ENCODE measurements at regions not wholly inside any gene's neighbourhood (a gene's known extent, or its start where the extent isn't known, plus 50 kb on each side); places are given as distances from the start of the nearest gene placed in this dataset.

- no peak for DNase-seq (ENCODE audit: low read depth in 2 of 2)
Measured at GRCh38 chrX:39591099-39591498, 506.7 kb downstream of the BCOR start.

DNA sequence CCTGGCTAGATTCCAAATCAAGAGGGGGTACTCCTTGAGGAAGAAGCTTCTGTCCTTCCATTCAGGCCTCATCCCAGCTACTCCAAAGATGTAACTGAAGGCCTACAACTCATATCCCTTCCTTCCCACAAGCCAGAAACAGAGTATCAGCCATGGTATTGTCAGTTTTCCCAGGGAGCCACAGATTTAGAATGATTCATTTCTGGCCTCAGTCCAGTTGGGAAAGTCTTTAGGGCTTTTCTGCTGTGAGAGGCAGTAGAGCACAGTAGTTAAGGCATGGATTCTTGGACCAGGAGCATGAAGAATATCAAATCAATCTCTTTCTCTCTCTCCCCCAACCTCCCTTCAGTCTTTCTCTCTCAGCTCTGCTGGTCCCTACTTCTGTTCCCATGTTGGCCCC is 505.0 kb downstream of the BCOR start:
- peak in 1 of 2 donors; percentile 4 for DNase-seq (ENCODE audit: low read depth in 2 of 2)

DNA sequence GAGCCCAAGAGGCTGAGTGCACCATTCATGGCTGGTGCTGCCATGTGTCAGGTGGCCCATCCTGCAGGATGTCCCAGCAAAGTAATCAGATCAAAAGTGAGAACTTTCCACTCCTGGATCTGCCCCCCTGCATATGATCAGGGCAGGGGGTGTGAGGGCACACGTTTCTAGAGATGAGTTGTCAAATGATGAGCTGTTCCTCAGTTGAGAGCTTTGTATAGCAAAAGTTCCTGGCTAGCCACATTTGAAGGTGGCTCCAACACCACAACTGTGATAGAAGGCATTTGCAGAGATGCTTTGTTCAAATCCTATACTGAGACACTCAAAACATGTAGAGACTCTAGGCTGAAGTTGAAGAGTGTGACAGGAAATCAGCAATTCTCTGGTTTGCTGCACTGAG is 501.8 kb downstream of the BCOR start:
- no peak for DNase-seq (ENCODE audit: low read depth in 2 of 2)

DNA sequence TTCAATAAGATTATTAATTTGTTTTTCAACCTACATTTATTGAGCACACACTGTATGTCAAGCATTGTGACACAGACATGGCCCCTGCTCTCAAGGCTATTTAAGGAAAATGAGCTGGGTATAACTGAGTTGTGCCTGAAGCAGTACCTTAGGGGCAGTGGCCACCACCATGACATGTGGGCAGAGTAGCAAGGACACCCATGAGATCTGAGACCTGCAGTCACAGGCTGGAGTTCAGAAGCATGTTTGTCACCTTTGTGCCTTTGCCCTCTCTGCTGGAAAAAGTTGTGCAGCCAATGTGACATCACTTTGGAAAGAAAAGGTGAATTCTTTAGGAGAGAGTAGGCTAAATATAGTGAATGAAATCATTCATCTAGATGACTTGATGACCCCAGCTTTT is 501.3 kb downstream of the BCOR start:
- DNase-seq (ENCODE audit: low read depth in 2 of 2), result no peak

- no peak for DNase-seq (ENCODE audit: low read depth in 2 of 2)
Measured at GRCh38 chrX:39599339-39599738, 498.4 kb downstream of the BCOR start.

DNA sequence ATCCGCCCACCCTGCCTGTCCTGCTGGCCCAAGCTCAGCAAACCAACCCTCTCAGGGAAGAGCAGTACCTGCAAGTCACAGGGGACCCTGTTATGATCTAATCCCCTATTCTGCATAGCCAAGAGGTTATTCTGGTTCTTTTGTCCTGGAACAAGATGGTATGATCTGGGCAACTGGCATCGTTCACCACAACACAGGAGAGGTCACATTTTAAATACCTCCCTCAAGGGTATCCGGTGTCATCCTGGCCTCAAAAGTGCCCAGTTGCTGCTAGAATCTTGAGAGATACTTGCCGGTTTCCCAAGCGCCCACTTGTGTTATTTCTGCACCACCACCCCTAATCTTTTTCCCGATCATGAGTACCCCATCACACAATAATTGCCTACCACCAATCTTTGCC is 497.5 kb downstream of the BCOR start:
- DNase-seq (ENCODE audit: low read depth in 2 of 2), result no peak

DNA sequence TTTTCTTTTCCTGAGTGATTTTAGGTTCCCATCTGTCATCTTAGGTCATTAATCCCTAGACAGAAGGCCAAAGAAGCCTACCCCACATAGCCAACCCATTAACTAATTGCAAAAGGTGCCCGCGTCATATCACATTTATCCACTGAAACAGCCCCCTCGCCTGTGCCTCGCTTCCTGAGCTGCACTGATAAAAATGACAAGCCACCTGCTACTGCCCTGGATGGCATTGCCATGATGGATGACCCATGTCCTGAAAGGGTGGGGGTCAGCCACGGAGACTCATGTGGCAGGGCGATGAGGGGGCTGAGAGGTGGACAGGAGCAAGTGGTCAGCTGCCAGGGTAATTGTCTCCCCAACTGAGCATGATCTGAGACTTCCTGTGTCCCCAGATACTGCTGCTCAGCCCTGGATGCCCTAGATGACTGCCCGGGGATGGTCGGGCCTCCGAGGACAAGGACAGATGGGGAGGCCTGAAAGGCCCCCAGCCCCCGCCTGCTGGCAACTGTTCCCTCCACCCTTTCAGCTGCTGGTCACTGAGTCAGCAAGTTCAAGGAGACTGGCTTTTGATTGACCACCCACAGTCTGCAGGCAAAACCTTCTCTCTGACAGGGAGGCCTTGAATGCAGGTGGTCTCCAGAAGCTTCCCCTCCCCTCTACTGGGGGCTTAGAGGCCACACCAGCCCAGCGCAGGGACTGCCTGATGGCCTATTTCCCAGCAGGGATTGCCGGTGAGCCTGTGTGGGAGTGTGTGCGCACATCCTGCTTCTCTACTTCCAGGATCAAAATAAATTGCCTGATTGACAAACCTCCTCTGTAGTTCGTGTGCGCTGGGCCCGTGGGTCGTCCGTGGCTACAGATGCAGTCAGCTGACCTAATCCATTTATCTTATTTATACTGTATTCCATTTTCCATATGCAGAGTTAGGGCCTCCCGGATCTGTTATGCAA is 496.3 kb downstream of the BCOR start:
- DNase-seq (ENCODE audit: low read depth in 2 of 2), result no peak

DNA sequence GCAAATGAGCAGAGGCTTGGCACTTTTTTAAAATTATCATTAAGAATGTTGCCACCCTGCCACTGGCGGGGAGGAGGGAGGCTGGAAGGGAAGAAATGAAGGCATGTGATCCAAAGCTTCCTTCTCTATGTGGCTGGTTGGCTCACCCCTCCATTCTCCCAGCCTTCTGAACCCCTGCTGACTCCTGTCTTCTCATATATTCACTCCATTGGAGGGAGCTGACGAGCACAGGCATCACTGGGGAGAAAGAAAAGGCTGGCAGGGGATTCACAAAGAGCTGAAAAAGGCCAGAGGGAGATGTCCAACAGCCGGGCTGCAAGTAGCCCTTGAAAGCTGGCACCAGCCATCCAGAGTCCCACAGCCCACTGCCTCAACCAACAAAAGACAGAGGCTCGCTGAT is 495.6 kb downstream of the BCOR start:
- DNase-seq (ENCODE audit: low read depth in 2 of 2), result no peak

- no peak for DNase-seq (ENCODE audit: low read depth in 2 of 2)
Measured at GRCh38 chrX:39603230-39603629, 494.5 kb downstream of the BCOR start.

DNA sequence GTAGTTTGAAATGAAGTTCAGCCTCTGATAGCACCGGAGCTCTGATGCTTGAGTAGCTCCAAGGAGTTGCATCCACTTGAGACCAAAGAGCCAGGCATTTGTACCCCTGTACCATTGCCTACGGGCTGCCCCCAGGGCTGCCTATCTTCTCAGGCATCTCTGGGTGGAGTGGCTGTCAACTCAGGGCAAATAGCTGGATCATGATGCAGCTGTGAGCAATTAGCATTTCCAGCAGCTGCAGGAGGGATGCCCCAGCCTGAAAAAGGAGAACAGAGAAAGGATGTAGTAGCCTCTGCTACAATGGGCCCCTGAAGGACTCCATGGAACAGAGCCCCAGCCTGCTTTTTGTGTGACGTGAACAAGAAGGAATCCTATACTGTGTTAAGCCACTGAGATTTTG is 492.6 kb downstream of the BCOR start:
- no peak for DNase-seq (ENCODE audit: low read depth in 2 of 2)

- no peak for DNase-seq (ENCODE audit: low read depth in 2 of 2)
Measured at GRCh38 chrX:39605866-39606265, 491.9 kb downstream of the BCOR start.

DNA sequence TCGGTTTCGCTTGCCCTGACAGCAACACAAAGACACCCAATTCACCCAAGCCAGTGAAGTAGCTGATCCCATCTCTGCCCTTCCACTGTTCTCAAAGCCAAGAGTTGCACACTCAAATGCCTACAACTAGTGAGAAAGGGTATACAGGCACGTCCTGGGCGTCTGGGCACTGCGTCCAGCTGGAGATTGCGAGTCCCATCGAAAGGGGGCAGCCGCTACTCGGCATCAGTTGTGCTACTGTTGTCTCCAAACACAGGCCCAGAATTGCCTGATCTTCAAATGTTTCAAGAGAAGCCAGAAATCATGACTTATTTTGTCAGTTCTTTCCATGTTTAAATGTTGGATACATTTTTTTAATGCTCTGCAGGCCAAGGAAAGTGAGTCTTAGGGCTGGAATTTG is 487.8 kb downstream of the BCOR start:
- DNase-seq (ENCODE audit: low read depth in 2 of 2), result no peak

- DNase-seq (ENCODE audit: low read depth in 2 of 2), result no peak
Measured at GRCh38 chrX:39611468-39611867, 486.3 kb downstream of the BCOR start.

- peak; percentile 23 to 32 for DNase-seq (ENCODE audit: low read depth in 2 of 2)
Measured at GRCh38 chrX:39613482-39613995, 484.2 kb downstream of the BCOR start.

GRCh38 chrX:39613997-39614679 is 483.6 kb downstream of the BCOR start:
- DNase-seq (ENCODE audit: low read depth in 2 of 2), result no peak

DNA sequence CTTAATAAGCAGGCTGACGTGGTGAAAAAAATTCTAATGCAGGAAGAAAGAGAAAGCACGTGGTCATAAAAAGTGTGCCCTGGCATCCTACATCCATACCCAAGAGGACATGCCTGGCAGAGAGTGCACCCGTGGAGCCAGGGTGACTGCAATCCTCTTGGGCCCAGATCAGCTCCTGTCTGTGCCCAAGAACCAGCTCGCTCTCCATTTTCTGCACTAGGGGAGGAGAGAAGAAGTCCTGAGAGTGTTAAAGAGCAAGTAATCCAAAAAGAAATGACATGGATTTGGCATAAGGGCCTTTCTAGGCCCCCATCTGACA is 483.1 kb downstream of the BCOR start:
- no peak for DNase-seq (ENCODE audit: low read depth in 2 of 2)

DNA sequence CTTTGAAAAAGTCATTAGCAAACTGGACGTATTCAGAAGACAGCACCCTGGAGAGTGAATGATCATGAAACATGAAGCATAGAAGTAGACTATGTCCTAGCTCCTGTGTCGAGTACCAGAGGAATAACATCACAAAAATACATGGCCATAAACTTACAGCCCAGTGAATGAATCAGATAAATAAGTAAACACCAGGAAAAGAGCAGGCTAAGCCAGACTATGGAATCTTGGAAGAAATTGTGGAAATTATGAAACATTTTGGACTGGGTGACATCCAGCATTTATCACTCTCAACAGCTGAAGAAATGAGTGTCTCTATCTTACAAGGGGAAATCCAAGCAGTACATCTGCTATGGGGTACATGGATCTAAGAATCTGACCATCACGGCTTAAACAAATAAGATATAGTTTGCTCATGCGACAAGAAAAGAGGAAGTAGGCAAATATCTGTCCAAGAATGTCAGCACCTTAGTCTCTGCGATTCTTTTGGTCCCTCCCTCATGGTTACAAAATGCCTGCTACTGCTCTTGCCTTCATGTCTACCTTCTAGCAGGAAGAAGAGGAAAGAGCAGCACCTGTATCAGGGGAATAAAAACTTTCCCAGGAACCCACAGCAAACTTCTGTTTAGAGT is 481.5 kb downstream of the BCOR start:
- DNase-seq (ENCODE audit: low read depth in 2 of 2), result no peak

- DNase-seq (ENCODE audit: low read depth in 2 of 2), result no peak
Measured at GRCh38 chrX:39616731-39617130, 481.0 kb downstream of the BCOR start.

GRCh38 chrX:39618178-39618577 is 479.6 kb downstream of the BCOR start:
- no peak for DNase-seq (ENCODE audit: low read depth in 2 of 2)

GRCh38 chrX:39619182-39620009 is 478.4 kb downstream of the BCOR start:
- peak; percentile 60 to 84 for DNase-seq (ENCODE audit: low read depth in 2 of 2)

DNA sequence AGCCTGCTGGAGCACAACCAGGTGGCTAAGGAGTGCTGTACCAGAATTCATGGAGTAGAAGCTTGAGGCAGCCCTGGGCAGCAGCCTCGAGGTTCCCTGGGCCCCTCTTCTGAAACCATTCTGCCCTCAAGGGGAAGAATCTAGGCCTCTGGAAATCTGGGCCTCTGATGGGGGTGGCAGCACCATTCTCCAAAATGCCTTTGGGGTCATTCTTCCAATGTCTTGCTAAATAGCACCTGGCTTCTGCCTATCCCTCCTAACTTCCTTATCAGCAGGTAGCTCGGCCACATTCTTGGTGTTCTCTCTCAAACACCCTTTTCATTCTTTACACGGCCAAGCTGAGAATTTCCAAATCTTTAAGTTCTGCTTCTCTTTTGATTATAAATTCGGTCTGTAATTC is 473.6 kb downstream of the BCOR start:
- no peak for DNase-seq (ENCODE audit: low read depth in 2 of 2)

GRCh38 chrX:39625810-39626209 is 471.9 kb downstream of the BCOR start:
- no peak for DNase-seq (ENCODE audit: low read depth in 2 of 2)

All from lung microvascular endothelial cell (primary cell).